ENCODE measurements at regions not wholly inside any gene's neighbourhood (a gene's known extent, or its start where the extent isn't known, plus 50 kb on each side); places are given as distances from the start of the nearest gene placed in this dataset.

DNA sequence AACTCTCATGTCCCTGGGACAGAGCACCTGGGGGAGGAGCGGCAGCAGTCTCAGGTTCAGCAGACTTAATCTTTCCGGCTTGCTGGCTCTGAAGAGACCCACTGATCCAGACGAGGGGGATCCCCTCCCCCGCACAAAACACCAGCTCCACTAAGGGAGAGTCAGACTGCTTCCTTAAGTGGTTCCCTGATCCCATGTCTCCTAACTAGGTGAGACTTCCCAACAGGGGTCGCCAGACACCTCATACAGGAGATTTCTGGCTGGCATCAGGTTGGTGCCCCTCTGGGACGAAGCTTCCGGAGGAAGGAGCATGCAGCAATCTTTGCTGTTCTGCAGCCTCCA is 157.2 kb upstream of the TMEM45B start:
- Histone ChIP-seq H3K27ac (ENCODE audit: low read length) (no peak overlapping the region), H3K4me3 (ENCODE audit: low read length) (no peak overlapping the region), H3F3A (ENCODE audit: insufficient read depth, low read length, poor library complexity, severe bottlenecking) (no peaks in the 10 kb centered on the region), H3K9ac (ENCODE audit: low read length) (no peak overlapping the region), H2AFZ (ENCODE audit: low read depth, low read length) (no peak overlapping the region), H3K27me3 (ENCODE audit: insufficient read depth, low read depth, low read length) (no peaks in the 10 kb centered on the region), H3K9me2 (ENCODE audit: insufficient read depth, low read length) (no peaks in the 10 kb centered on the region), H4K20me1 (ENCODE audit: insufficient read depth) (no peaks in the 10 kb centered on the region), H3K36me3 (ENCODE audit: insufficient read depth, low read length) (no peaks in the 10 kb centered on the region), H3K79me2 (replicated peaks; ENCODE audit: insufficient read depth, low read length) (no peaks in the 10 kb centered on the region), H3K9me3 (ENCODE audit: low read length) (peaks cover 10% of the 10 kb centered on the region), H3K4me2 (ENCODE audit: low read length) (no peak overlapping the region)
- TF ChIP-seq EZH2 (IDR thresholded peaks at IDR 0.05; ENCODE audit: borderline replicate concordance, insufficient read depth, low read length, poor library complexity, severe bottlenecking) (no peak), POLR2AphosphoS5 (IDR thresholded peaks at IDR 0.05) (no peak), TAF1 (IDR thresholded peaks at IDR 0.05; ENCODE audit: low read depth) (no peak), SMC3 (conservative IDR thresholded peaks at IDR 0.05; ENCODE audit: poor library complexity) (no peak), RAD21 (conservative IDR thresholded peaks at IDR 0.05) (no peak), EP300 (conservative IDR thresholded peaks at IDR 0.05; ENCODE audit: poor library complexity, severe bottlenecking) (no peak), MXI1 (conservative IDR thresholded peaks at IDR 0.05; ENCODE audit: poor library complexity, severe bottlenecking) (no peak)
- TF ChIP-seq, protein P1, sequence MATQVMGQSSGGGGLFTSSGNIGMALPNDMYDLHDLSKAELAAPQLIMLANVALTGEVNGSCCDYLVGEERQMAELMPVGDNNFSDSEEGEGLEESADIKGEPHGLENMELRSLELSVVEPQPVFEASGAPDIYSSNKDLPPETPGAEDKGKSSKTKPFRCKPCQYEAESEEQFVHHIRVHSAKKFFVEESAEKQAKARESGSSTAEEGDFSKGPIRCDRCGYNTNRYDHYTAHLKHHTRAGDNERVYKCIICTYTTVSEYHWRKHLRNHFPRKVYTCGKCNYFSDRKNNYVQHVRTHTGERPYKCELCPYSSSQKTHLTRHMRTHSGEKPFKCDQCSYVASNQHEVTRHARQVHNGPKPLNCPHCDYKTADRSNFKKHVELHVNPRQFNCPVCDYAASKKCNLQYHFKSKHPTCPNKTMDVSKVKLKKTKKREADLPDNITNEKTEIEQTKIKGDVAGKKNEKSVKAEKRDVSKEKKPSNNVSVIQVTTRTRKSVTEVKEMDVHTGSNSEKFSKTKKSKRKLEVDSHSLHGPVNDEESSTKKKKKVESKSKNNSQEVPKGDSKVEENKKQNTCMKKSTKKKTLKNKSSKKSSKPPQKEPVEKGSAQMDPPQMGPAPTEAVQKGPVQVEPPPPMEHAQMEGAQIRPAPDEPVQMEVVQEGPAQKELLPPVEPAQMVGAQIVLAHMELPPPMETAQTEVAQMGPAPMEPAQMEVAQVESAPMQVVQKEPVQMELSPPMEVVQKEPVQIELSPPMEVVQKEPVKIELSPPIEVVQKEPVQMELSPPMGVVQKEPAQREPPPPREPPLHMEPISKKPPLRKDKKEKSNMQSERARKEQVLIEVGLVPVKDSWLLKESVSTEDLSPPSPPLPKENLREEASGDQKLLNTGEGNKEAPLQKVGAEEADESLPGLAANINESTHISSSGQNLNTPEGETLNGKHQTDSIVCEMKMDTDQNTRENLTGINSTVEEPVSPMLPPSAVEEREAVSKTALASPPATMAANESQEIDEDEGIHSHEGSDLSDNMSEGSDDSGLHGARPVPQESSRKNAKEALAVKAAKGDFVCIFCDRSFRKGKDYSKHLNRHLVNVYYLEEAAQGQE (IDR thresholded peaks at IDR 0.05; ENCODE audit: borderline replicate concordance), result no peak
- TF ChIP-seq, protein P2, sequence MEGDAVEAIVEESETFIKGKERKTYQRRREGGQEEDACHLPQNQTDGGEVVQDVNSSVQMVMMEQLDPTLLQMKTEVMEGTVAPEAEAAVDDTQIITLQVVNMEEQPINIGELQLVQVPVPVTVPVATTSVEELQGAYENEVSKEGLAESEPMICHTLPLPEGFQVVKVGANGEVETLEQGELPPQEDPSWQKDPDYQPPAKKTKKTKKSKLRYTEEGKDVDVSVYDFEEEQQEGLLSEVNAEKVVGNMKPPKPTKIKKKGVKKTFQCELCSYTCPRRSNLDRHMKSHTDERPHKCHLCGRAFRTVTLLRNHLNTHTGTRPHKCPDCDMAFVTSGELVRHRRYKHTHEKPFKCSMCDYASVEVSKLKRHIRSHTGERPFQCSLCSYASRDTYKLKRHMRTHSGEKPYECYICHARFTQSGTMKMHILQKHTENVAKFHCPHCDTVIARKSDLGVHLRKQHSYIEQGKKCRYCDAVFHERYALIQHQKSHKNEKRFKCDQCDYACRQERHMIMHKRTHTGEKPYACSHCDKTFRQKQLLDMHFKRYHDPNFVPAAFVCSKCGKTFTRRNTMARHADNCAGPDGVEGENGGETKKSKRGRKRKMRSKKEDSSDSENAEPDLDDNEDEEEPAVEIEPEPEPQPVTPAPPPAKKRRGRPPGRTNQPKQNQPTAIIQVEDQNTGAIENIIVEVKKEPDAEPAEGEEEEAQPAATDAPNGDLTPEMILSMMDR (IDR thresholded peaks at IDR 0.05; ENCODE audit: poor library complexity, severe bottlenecking), result no peak

DNA sequence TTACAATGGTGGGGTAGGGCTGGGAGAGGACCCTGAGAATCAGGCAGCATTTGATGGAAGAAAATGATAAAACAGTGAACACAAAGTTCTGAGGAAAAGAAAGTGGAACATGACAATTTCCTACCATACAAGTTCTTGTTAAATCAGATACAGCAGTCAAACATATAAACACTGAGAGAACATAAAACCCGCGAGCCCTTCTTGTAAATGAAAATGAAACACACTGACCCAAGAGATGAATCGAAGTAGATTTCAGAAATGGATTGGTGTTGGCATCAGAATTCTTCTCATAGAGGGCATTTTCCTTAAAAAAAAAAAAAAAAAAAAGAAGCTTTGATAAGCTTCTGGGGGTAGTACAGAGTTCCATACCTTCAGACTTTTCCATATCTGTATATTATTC is 134.7 kb upstream of the TMEM45B start:
- Histone ChIP-seq H4K20me1 (ENCODE audit: insufficient read depth) (no peaks in the 10 kb centered on the region), H3K27ac (ENCODE audit: low read length) (no peak overlapping the region), H3K4me3 (ENCODE audit: low read length) (no peak overlapping the region), H3K36me3 (ENCODE audit: insufficient read depth, low read length) (no peaks in the 10 kb centered on the region), H2AFZ (ENCODE audit: low read depth, low read length) (no peak overlapping the region), H3K9me3 (ENCODE audit: low read length) (no peaks in the 10 kb centered on the region), H3K4me2 (ENCODE audit: low read length) (no peak overlapping the region), H3K9ac (ENCODE audit: low read length) (no peak overlapping the region), H3K79me2 (replicated peaks; ENCODE audit: insufficient read depth, low read length) (no peaks in the 10 kb centered on the region), H3K9me2 (ENCODE audit: insufficient read depth, low read length) (no peaks in the 10 kb centered on the region), H3F3A (ENCODE audit: insufficient read depth, low read length, poor library complexity, severe bottlenecking) (no peaks in the 10 kb centered on the region), H3K27me3 (ENCODE audit: insufficient read depth, low read depth, low read length) (no peaks in the 10 kb centered on the region)
- TF ChIP-seq EP300 (conservative IDR thresholded peaks at IDR 0.05; ENCODE audit: poor library complexity, severe bottlenecking) (no peak), EZH2 (IDR thresholded peaks at IDR 0.05; ENCODE audit: borderline replicate concordance, insufficient read depth, low read length, poor library complexity, severe bottlenecking) (no peak), SMC3 (conservative IDR thresholded peaks at IDR 0.05; ENCODE audit: poor library complexity) (no peak)
- TF ChIP-seq, protein P2 (IDR thresholded peaks at IDR 0.05; ENCODE audit: poor library complexity, severe bottlenecking), result no peak
